A549 (cell line): ENCODE measurements at regions not wholly inside any gene's neighbourhood (a gene's known extent, or its start where the extent isn't known, plus 50 kb on each side); places are given as distances from the start of the nearest gene placed in this dataset.

Source experiments
- CEBPB ChIP-seq, 2 experiments: fragments of >200 bp in 1 of 2; sonication (Bioruptor Twin) in 1 of 2; formaldehyde crosslinking in 1 of 2; IDR thresholded peaks; 2 replicates each; pipeline ENCODE4 v1.6.1; 2012 to 2016
- EHMT2 ChIP-seq: fragments of 200-600 bp; sonication (generic); IDR thresholded peaks from 2 replicates; pipeline ENCODE4 v1.6.1; 2016; ENCODE audit warnings: antibody characterized with exemption, low read depth, mild to moderate bottlenecking, moderate library complexity
- EP300 ChIP-seq, 2 experiments: fragments of >200 bp; sonication (Bioruptor Twin); formaldehyde crosslinking; IDR thresholded peaks; 2 replicates in 1 of 2; 3 replicates in 1 of 2; pipeline ENCODE4 v1.6.1; 2016 to 2017
- HDAC2 ChIP-seq: fragments of 200-600 bp; sonication (generic); IDR thresholded peaks from 2 replicates; pipeline ENCODE4 v1.6.1; 2016
- JUN ChIP-seq, 2 experiments: fragments of >200 bp; sonication (Bioruptor Twin); formaldehyde crosslinking; IDR thresholded peaks; 2 replicates in 1 of 2; 3 replicates in 1 of 2; pipeline ENCODE4 v1.6.1; 2016 to 2017
- KDM1A ChIP-seq: fragments of 200-600 bp; sonication (generic); IDR thresholded peaks from 2 replicates; pipeline ENCODE4 v1.6.1; 2016; ENCODE audit warnings: low read depth, mild to moderate bottlenecking
- MAZ ChIP-seq: fragments of 150-350 bp; IDR thresholded peaks from 2 replicates; pipeline ENCODE4 v1.6.1; 2014; ENCODE audit warnings: antibody characterized with exemption, low read depth, low read length, borderline replicate concordance
- POLR2A ChIP-seq: IDR thresholded peaks from 2 replicates; pipeline ENCODE4 v1.6.1; 2012; ENCODE audit warnings: mild to moderate bottlenecking, low read length
- RAD21 ChIP-seq, 2 experiments: fragments of >200 bp in 1 of 2; sonication (Bioruptor Twin) in 1 of 2; formaldehyde crosslinking in 1 of 2; IDR thresholded peaks in 1 of 2; conservative IDR thresholded peaks in 1 of 2; 2 replicates in 1 of 2; 3 replicates in 1 of 2; pipeline ENCODE4 v1.6.1; 2012 to 2018; ENCODE audit warnings: inconsistent platforms in 1 of 2
- TF ChIP-seq, protein P1 (sequence below): fragments of >200 bp; sonication (Bioruptor Twin); formaldehyde crosslinking; IDR thresholded peaks from 3 replicates; pipeline ENCODE4 v1.5.1; 2016

DNA sequence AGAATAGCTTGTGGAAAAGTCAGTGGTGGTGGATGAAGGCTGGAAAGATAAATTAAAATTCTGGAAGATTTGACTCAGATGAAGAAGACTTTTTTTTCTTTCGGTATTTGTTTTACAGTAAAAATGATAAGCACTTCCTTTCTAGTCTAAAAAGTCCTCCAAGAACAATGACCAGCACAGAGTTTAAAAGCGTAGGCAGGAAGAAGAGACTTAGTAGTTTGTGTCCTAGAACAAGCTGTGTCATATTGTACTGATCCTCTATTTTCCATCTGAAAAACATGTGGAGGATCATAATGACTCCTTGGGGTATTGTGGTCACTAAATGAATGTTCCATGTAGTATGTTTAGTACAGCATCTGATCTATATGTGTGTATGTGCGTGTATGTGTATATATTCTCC is 132.4 kb upstream of the FSHR start:
- TF ChIP-seq MAZ (no peak), KDM1A (no peak), HDAC2 (no peak), EP300 (IDR thresholded peaks at IDR 0.05) (no peak), RAD21 (conservative IDR thresholded peaks at IDR 0.05 in 1 of 2, IDR thresholded peaks at IDR 0.05 in 1 of 2) (no peak), JUN (IDR thresholded peaks at IDR 0.05) (no peak), EHMT2 (no peak), CEBPB (IDR thresholded peaks at IDR 0.05) (no peak), POLR2A (no peak)
- TF ChIP-seq, protein P1, sequence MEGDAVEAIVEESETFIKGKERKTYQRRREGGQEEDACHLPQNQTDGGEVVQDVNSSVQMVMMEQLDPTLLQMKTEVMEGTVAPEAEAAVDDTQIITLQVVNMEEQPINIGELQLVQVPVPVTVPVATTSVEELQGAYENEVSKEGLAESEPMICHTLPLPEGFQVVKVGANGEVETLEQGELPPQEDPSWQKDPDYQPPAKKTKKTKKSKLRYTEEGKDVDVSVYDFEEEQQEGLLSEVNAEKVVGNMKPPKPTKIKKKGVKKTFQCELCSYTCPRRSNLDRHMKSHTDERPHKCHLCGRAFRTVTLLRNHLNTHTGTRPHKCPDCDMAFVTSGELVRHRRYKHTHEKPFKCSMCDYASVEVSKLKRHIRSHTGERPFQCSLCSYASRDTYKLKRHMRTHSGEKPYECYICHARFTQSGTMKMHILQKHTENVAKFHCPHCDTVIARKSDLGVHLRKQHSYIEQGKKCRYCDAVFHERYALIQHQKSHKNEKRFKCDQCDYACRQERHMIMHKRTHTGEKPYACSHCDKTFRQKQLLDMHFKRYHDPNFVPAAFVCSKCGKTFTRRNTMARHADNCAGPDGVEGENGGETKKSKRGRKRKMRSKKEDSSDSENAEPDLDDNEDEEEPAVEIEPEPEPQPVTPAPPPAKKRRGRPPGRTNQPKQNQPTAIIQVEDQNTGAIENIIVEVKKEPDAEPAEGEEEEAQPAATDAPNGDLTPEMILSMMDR, result no peak
